ENCODE measurements at regions not wholly inside any gene's neighbourhood (a gene's known extent, or its start where the extent isn't known, plus 50 kb on each side); places are given as distances from the start of the nearest gene placed in this dataset.

- TF ChIP-seq CTCF (IDR thresholded peaks at IDR 0.05): no peak
- H3K9me3 Mint-ChIP-seq: no peaks in the 10 kb centered on the region
- no peaks in the 10 kb centered on the region for H3K36me3 Mint-ChIP-seq (ENCODE audit: low read depth)
Observed at GRCh38 chr4:10889819-10890218, 205.3 kb upstream of the CLNK start.

GRCh38 chr4:10879411-10880110, 195.0 kb upstream of the CLNK start:
- no peaks in the 10 kb centered on the region for H3K36me3 Mint-ChIP-seq (ENCODE audit: low read depth)
- no peak overlapping the region for H3K4me3 Mint-ChIP-seq
- no peaks in the 10 kb centered on the region for H3K27me3 Mint-ChIP-seq (ENCODE audit: low read depth, poor library complexity)
- TF ChIP-seq CTCF (IDR thresholded peaks at IDR 0.05): no peak
- no peaks in the 10 kb centered on the region for H3K9me3 Mint-ChIP-seq
- no peaks in the 10 kb centered on the region for H3K4me1 Mint-ChIP-seq
- DNase-seq: no peak
- H3K27ac Mint-ChIP-seq: no peak overlapping the region

More at GRCh38 chr4:10889819-10890218, 205.3 kb upstream of the CLNK start:
- no peak overlapping the region for H3K27ac Mint-ChIP-seq
- no peak overlapping the region for H3K4me3 Mint-ChIP-seq
- peaks cover 4% of the 10 kb centered on the region for H3K27me3 Mint-ChIP-seq (ENCODE audit: low read depth, poor library complexity)
- DNase-seq: no peak
- H3K4me1 Mint-ChIP-seq: peaks cover 22% of the 10 kb centered on the region

- no peak for DNase-seq
- Mint-ChIP-seq H3K36me3 (ENCODE audit: low read depth) (no peaks in the 10 kb centered on the region), H3K4me1 (no peaks in the 10 kb centered on the region), H3K9me3 (no peaks in the 10 kb centered on the region), H3K4me3 (no peak overlapping the region), H3K27me3 (ENCODE audit: low read depth, poor library complexity) (no peaks in the 10 kb centered on the region), H3K27ac (no peak overlapping the region)
- TF ChIP-seq CTCF (IDR thresholded peaks at IDR 0.05): no peak
Observed at GRCh38 chr4:10878861-10879260, 194.3 kb upstream of the CLNK start.

DNA sequence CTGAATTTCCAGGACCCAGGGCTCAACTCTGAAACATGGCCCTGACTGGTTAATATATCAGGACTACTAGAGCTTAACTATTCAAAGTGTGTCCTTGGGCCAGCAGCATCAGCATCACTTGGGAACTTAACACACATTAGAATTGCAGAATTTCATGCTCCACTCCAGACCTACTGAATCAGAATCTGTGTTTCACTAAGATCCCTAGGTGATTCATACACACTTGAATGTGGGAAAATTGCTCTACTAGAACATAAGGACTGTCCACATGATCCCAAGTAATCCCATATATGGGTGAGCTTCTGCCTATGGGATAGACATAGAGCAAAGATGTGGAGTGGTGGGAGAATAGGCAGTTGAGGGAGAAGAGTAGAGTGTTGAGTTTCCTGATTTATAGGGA, 192.5 kb upstream of the CLNK start:
- Mint-ChIP-seq H3K36me3 (ENCODE audit: low read depth) (no peaks in the 10 kb centered on the region), H3K27me3 (ENCODE audit: low read depth, poor library complexity) (no peaks in the 10 kb centered on the region), H3K27ac (no peak overlapping the region), H3K9me3 (no peaks in the 10 kb centered on the region), H3K4me1 (no peaks in the 10 kb centered on the region), H3K4me3 (no peak overlapping the region)
- TF ChIP-seq CTCF (IDR thresholded peaks at IDR 0.05): no peak
- DNase-seq: no peak

GRCh38 chr4:10875144-10875799, 190.7 kb upstream of the CLNK start:
- DNase-seq: no peak
- no peak overlapping the region for H3K27ac Mint-ChIP-seq
- no peaks in the 10 kb centered on the region for H3K9me3 Mint-ChIP-seq

More at GRCh38 chr4:10875144-10875799, 190.7 kb upstream of the CLNK start:
- H3K4me1 Mint-ChIP-seq: no peaks in the 10 kb centered on the region
- TF ChIP-seq CTCF (IDR thresholded peaks at IDR 0.05): no peak
- no peaks in the 10 kb centered on the region for H3K36me3 Mint-ChIP-seq (ENCODE audit: low read depth)
- H3K27me3 Mint-ChIP-seq (ENCODE audit: low read depth, poor library complexity): no peaks in the 10 kb centered on the region
- H3K4me3 Mint-ChIP-seq: no peak overlapping the region
